Fibroblast of the aortic adventitia (primary cell): ENCODE measurements at regions not wholly inside any gene's neighbourhood (a gene's known extent, or its start where the extent isn't known, plus 50 kb on each side); places are given as distances from the start of the nearest gene placed in this dataset.

ENCODE experiments used
- DNase-seq: peaks from one replicate; pipeline ENCODE4 v3.0.0-alpha.2; 2010; ENCODE audit warnings: low read depth
- H3K4me3 ChIP-seq: 2 replicates; pipeline ENCODE4 v1.5.1; 2011; ENCODE audit warnings: low read depth, mild to moderate bottlenecking, control low read depth, low read length, moderate library complexity
- CTCF ChIP-seq: IDR thresholded peaks from 2 replicates; pipeline ENCODE4 v1.5.1; 2011; ENCODE audit warnings: mild to moderate bottlenecking, low read length, control low read depth, inconsistent platforms; ENCODE audit not compliant: insufficient read depth

GRCh38 chr2:172232708-172233396, 130.2 kb upstream of the DLX2 start:
- TF ChIP-seq CTCF: no peak
- H3K4me3 ChIP-seq: no peak overlapping the region
- DNase-seq: no peak

- H3K4me3 ChIP-seq: no peak overlapping the region
- DNase-seq: no peak
Observed at GRCh38 chr2:172233987-172234715, 131.5 kb upstream of the DLX2 start.

GRCh38 chr2:172234716-172235691, 132.3 kb upstream of the DLX2 start:
- no peak for DNase-seq
- peak overlapping the region; percentile 54 for H3K4me3 ChIP-seq
- TF ChIP-seq CTCF: no peak

More at GRCh38 chr2:172233987-172234715, 131.5 kb upstream of the DLX2 start:
- no peak for TF ChIP-seq CTCF

- no peak for TF ChIP-seq CTCF
- H3K4me3 ChIP-seq: no peak overlapping the region
- DNase-seq: peak; percentile 59
Observed at GRCh38 chr2:172239944-172240590, 137.4 kb upstream of the DLX2 start.

GRCh38 chr2:172241222-172241621, 138.5 kb upstream of the DLX2 start:
- TF ChIP-seq CTCF: no peak
- no peak overlapping the region for H3K4me3 ChIP-seq
- DNase-seq: no peak

- no peak for DNase-seq
- no peak overlapping the region for H3K4me3 ChIP-seq
- no peak for TF ChIP-seq CTCF
Observed at GRCh38 chr2:172242471-172242870, 139.8 kb upstream of the DLX2 start.
